H1 (cell line): ENCODE measurements at regions not wholly inside any gene's neighbourhood (a gene's known extent, or its start where the extent isn't known, plus 50 kb on each side); places are given as distances from the start of the nearest gene placed in this dataset.

Experiments used
- CTCF ChIA-PET: fragments of 300-600 bp; sonication (Branson Sonifier 250); formaldehyde crosslinking; loops from one replicate; lab custom pipeline; 2021; ENCODE audit not compliant: partially characterized antibody; lab: Charles Lee
- POLR2A ChIA-PET: fragments of 300-600 bp; sonication (Branson Sonifier 250); formaldehyde crosslinking; loops from one replicate; lab custom pipeline; 2021; ENCODE audit warnings: inconsistent platforms; ENCODE audit not compliant: partially characterized antibody; lab: Charles Lee
- DNase-seq, 2 experiments: peaks; one replicate each; pipeline versions ENCODE4 v3.0.0 to v3.0.0-alpha.2; 2010 to 2022; ENCODE audit warnings: low spot score in 2 of 2, low read depth in 1 of 2, mixed read lengths in 1 of 2
- FAIRE-seq: peaks from 2 replicates; lab custom pipeline; 2011; peaks lifted over from hg19 to GRCh38; lab: Jason Lieb, UNC
- H2AFZ ChIP-seq: 2 replicates; pipeline ENCODE4 v1.8.1; 2012; ENCODE audit warnings: low read length, inconsistent platforms
- H2AK5ac ChIP-seq: 2 replicates; pipeline ENCODE4 v1.6.1; 2013; ENCODE audit warnings: low read depth, low read length
- H2BK120ac ChIP-seq: replicated peaks from 2 replicates; pipeline ENCODE3; 2013; ENCODE audit warnings: low read depth, low read length, inconsistent platforms
- H2BK12ac ChIP-seq: 2 replicates; pipeline ENCODE4 v1.6.1; 2013; ENCODE audit warnings: low read depth, low read length
- H2BK15ac ChIP-seq: 2 replicates; pipeline ENCODE4 v1.6.1; 2013; ENCODE audit warnings: low read length
- H2BK20ac ChIP-seq: 2 replicates; pipeline ENCODE4 v1.6.1; 2013; ENCODE audit warnings: low read length
- H2BK5ac ChIP-seq: 2 replicates; pipeline ENCODE4 v1.6.1; 2013; ENCODE audit warnings: low read depth, low read length
- H3K14ac ChIP-seq: 2 replicates; pipeline ENCODE4 v1.6.1; 2013; ENCODE audit warnings: inconsistent platforms; ENCODE audit not compliant: insufficient read length
- H3K18ac ChIP-seq: 2 replicates; pipeline ENCODE4 v1.6.1; 2013; ENCODE audit warnings: low read length; ENCODE audit errors: extremely low read depth
- H3K23ac ChIP-seq: 2 replicates; pipeline ENCODE4 v1.6.1; 2013; ENCODE audit warnings: inconsistent platforms; ENCODE audit not compliant: insufficient read length
- H3K23me2 ChIP-seq: 2 replicates; pipeline ENCODE4 v1.6.1; 2013; ENCODE audit warnings: low read depth, low read length
- H3K27ac ChIP-seq: 2 replicates; pipeline ENCODE4 v1.6.1; 2011; ENCODE audit warnings: low read depth, low read length, inconsistent platforms
- H3K27me3 ChIP-seq, 4 experiments: replicated peaks in 1 of 4; 1 replicate in 1 of 4; 2 replicates in 3 of 4; pipeline versions ENCODE4 v1.6.1 to v1.8.1; 2011 to 2013; ENCODE audit warnings: low read length in 3 of 4, mild to moderate bottlenecking in 3 of 4, inconsistent platforms in 2 of 4, mixed read lengths in 2 of 4, moderate library complexity in 1 of 4; ENCODE audit not compliant: control insufficient read depth in 3 of 4, insufficient read depth in 3 of 4; ENCODE audit errors: extremely low read depth in 1 of 4
- H3K36me3 ChIP-seq, 4 experiments: 2 replicates each; pipeline versions ENCODE4 v1.6.1 to v1.8.1; 2011 to 2013; ENCODE audit warnings: mild to moderate bottlenecking in 4 of 4, low read length in 3 of 4, moderate library complexity in 2 of 4, control low read depth in 1 of 4, inconsistent platforms in 1 of 4; ENCODE audit not compliant: insufficient read depth in 4 of 4, control insufficient read depth in 2 of 4
- H3K4ac ChIP-seq: replicated peaks from 2 replicates; pipeline ENCODE3; 2013; ENCODE audit warnings: low read length, low read depth, mixed read lengths, inconsistent platforms; ENCODE audit not compliant: insufficient read length
- H3K4me1 ChIP-seq, 4 experiments: replicated peaks in 1 of 4; 1 replicate in 1 of 4; 2 replicates in 3 of 4; pipeline versions ENCODE4 v1.6.1 to v1.8.1; 2011 to 2013; ENCODE audit warnings: low read length in 3 of 4, inconsistent platforms in 2 of 4, mixed read lengths in 1 of 4; ENCODE audit not compliant: insufficient read depth in 4 of 4, control insufficient read depth in 3 of 4
- H3K4me2 ChIP-seq, 2 experiments: 2 replicates each; pipeline versions ENCODE4 v1.6.1 to v1.8.1; 2011 to 2013; ENCODE audit warnings: low read depth in 2 of 2, low read length in 2 of 2, control low read depth in 1 of 2, inconsistent platforms in 1 of 2, mild to moderate bottlenecking in 1 of 2; ENCODE audit not compliant: insufficient read depth in 1 of 2
- H3K4me3 ChIP-seq, 4 experiments: fragments of 200-600, 300-600 bp in 1 of 4; sonication (generic), shearing (Covaris generic), sonication (Bioruptor Twin) in 1 of 4; 2 replicates each; pipeline versions ENCODE4 v1.5.1 to v1.8.1; 2011 to 2016; ENCODE audit warnings: low read length in 4 of 4, low read depth in 3 of 4, control low read depth in 2 of 4, inconsistent platforms in 2 of 4, mild to moderate bottlenecking in 2 of 4, mixed read lengths in 1 of 4, moderate library complexity in 1 of 4; ENCODE audit not compliant: insufficient read depth in 2 of 4; ENCODE audit errors: extremely low read depth in 1 of 4
- H3K56ac ChIP-seq: replicated peaks from 2 replicates; pipeline ENCODE3; 2013; ENCODE audit warnings: low read depth, mild to moderate bottlenecking, mixed read lengths, low read length, inconsistent platforms; ENCODE audit not compliant: insufficient read length
- H3K79me1 ChIP-seq: 2 replicates; pipeline ENCODE4 v1.6.1; 2013; ENCODE audit warnings: low read depth, low read length, control low read depth
- H3K79me2 ChIP-seq, 2 experiments: 2 replicates each; pipeline versions ENCODE4 v1.6.1 to v1.8.1; 2012 to 2013; ENCODE audit warnings: low read length in 2 of 2, mild to moderate bottlenecking in 2 of 2, inconsistent platforms in 1 of 2; ENCODE audit not compliant: insufficient read depth in 2 of 2, control insufficient read depth in 1 of 2
- H3K9ac ChIP-seq, 4 experiments: replicated peaks in 1 of 4; 1 replicate in 1 of 4; 2 replicates in 3 of 4; pipeline versions ENCODE4 v1.6.1 to v1.8.1; 2011 to 2013; ENCODE audit warnings: low read depth in 3 of 4, low read length in 3 of 4, control low read depth in 2 of 4, mild to moderate bottlenecking in 2 of 4, moderate library complexity in 2 of 4, inconsistent platforms in 1 of 4; ENCODE audit errors: extremely low read depth in 1 of 4
- H3K9me3 ChIP-seq, 2 experiments: 2 replicates each; pipeline versions ENCODE4 v1.6.1 to v1.8.1; 2012 to 2013; ENCODE audit warnings: mild to moderate bottlenecking in 2 of 2, moderate library complexity in 2 of 2, control low read depth in 1 of 2, inconsistent platforms in 1 of 2, low read depth in 1 of 2, low read length in 1 of 2, mixed read lengths in 1 of 2; ENCODE audit not compliant: insufficient read depth in 2 of 2
- H4K20me1 ChIP-seq, 2 experiments: replicated peaks in 1 of 2; 2 replicates each; pipeline versions ENCODE3 to v1.8.1; 2011 to 2013; ENCODE audit warnings: inconsistent platforms in 2 of 2, low read length in 2 of 2, mild to moderate bottlenecking in 1 of 2; ENCODE audit not compliant: insufficient read depth in 2 of 2, control insufficient read depth in 1 of 2
- H4K5ac ChIP-seq: 2 replicates; pipeline ENCODE4 v1.6.1; 2013; ENCODE audit warnings: low read length, low read depth, mixed read lengths, inconsistent platforms; ENCODE audit not compliant: insufficient read length
- H4K8ac ChIP-seq: 2 replicates; pipeline ENCODE4 v1.8.0; 2013; ENCODE audit warnings: mild to moderate bottlenecking, moderate library complexity, low read length, inconsistent platforms; ENCODE audit not compliant: insufficient read depth; ENCODE audit errors: extremely low read depth
- H4K91ac ChIP-seq: replicated peaks from 2 replicates; pipeline ENCODE3; 2013; ENCODE audit warnings: low read length, mixed read lengths, inconsistent platforms; ENCODE audit not compliant: insufficient read length
- ATF3 ChIP-seq: IDR thresholded peaks from 2 replicates; pipeline ENCODE4 v1.6.1; 2011; ENCODE audit warnings: low read depth, mild to moderate bottlenecking, low read length; ENCODE audit not compliant: insufficient read depth
- EGR1 ChIP-seq: IDR thresholded peaks from 2 replicates; pipeline ENCODE4 v1.6.1; 2011; ENCODE audit warnings: low read depth, low read length, borderline replicate concordance
- EP300 ChIP-seq, 2 experiments: IDR thresholded peaks; 1 replicate in 1 of 2; 2 replicates in 1 of 2; pipeline ENCODE4 v1.6.1; 2011 to 2012; ENCODE audit warnings: low read depth in 2 of 2, low read length in 2 of 2, mild to moderate bottlenecking in 2 of 2, borderline replicate concordance in 1 of 2, inconsistent platforms in 1 of 2, moderate library complexity in 1 of 2
- GTF2F1 ChIP-seq: IDR thresholded peaks from 2 replicates; pipeline ENCODE4 v1.6.1; 2012; ENCODE audit warnings: low read depth, low read length, improper control_type of control experiment, borderline replicate concordance
- JUN ChIP-seq: IDR thresholded peaks from 2 replicates; pipeline ENCODE4 v1.6.1; 2011; ENCODE audit warnings: low read depth, mild to moderate bottlenecking, improper control_type of control experiment, low read length
- KDM1A ChIP-seq: fragments of 200-600, 300-600 bp; sonication (generic); IDR thresholded peaks from 2 replicates; pipeline ENCODE4 v1.7.1; 2016; ENCODE audit warnings: mild to moderate bottlenecking, low read length, borderline replicate concordance
- MAX ChIP-seq: IDR thresholded peaks from 2 replicates; pipeline ENCODE4 v1.6.1; 2012; ENCODE audit warnings: inconsistent platforms
- SP1 ChIP-seq: IDR thresholded peaks from 2 replicates; pipeline ENCODE4 v1.6.1; 2011; ENCODE audit warnings: low read depth, low read length
- SP2 ChIP-seq: IDR thresholded peaks from 2 replicates; pipeline ENCODE4 v1.6.1; 2012; ENCODE audit warnings: mild to moderate bottlenecking, low read length, inconsistent platforms
- SUZ12 ChIP-seq: fragments of 200-600 bp; sonication (generic); IDR thresholded peaks from 2 replicates; pipeline ENCODE4 v1.6.1; 2012; ENCODE audit warnings: mild to moderate bottlenecking, inconsistent platforms, low read length, moderate library complexity, mixed read lengths
- WGBS, 2 experiments: shearing (Covaris generic) in 1 of 2; methylation state at CpG; one replicate each; pipeline versions ENCODE4 v1.1.6 to v1.1.7; 2013 to 2015; ENCODE audit warnings: low lambda C conversion rate in 2 of 2, mixed read lengths in 2 of 2, inconsistent platforms in 1 of 2, low coverage in 1 of 2, missing lambda C conversion rate in 1 of 2; ENCODE audit not compliant: insufficient replicate concordance in 2 of 2, insufficient coverage in 1 of 2, insufficient read length in 1 of 2; ENCODE audit errors: extremely low coverage in 1 of 2, missing lambda C conversion rate in 1 of 2; 5-methylcytosine and 5-hydroxymethylcytosine counted together

DNA sequence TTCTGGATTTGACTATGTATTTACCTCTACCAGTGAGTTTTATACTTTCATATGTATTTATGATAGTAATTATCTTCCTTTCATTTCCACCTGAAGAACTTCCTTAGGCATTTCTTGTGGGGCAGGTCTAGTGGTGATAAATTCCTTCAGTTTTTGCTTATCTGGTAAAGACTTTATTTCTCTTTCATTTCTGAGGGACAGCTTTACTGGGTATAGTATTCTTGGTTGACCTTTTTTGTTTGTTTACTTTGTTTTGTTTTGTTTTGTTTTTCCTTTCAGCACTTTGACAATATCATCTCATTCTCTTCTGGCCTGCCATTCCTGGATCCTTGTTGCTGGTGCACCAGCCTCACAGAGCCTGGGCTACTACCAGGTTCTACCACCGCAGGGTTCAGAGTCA, 53.9 kb upstream of the NFKBIA start:
- Histone ChIP-seq H4K5ac (no peak overlapping the region), H2BK20ac (no peak overlapping the region), H3K4ac (no peak overlapping the region), H3K27me3 (no peaks in the 10 kb centered on the region), H3K56ac (no peak overlapping the region), H2BK15ac (no peak overlapping the region), H3K23ac (no peak overlapping the region), H3K4me3 (no peak overlapping the region), H3K23me2 (no peaks in the 10 kb centered on the region), H3K79me2 (no peaks in the 10 kb centered on the region), H3K4me1 (no peaks in the 10 kb centered on the region), H3K4me2 (no peak overlapping the region), H3K18ac (no peak overlapping the region), H3K27ac (no peak overlapping the region), H2AFZ (no peak overlapping the region), H4K20me1 (no peaks in the 10 kb centered on the region), H4K8ac (no peak overlapping the region), H2BK12ac (no peak overlapping the region), H3K79me1 (no peaks in the 10 kb centered on the region), H3K9ac (no peak overlapping the region), H3K9me3 (peaks cover 3 to 7% of the 10 kb centered on the region in 2 experiments; a peak in 3 of 4 replicates), H4K91ac (no peak overlapping the region), H2BK120ac (no peak overlapping the region), H2BK5ac (no peak overlapping the region), H2AK5ac (no peak overlapping the region), H3K14ac (no peak overlapping the region), H3K36me3 (no peaks in the 10 kb centered on the region)
- CTCF ChIA-PET, result no interaction called here
- 100% methylated on average over 1 of the region's 1 CpG; no CpG with 5 or more reads in 1 of the 2 experiments for WGBS, 2 experiments
- no peak for TF ChIP-seq SP2
- TF ChIP-seq GTF2F1, result no peak
- TF ChIP-seq JUN, result no peak
- no peak for TF ChIP-seq EGR1
- TF ChIP-seq EP300 (IDR thresholded peaks at IDR 0.05; ENCODE audit: borderline replicate concordance in 1 of 2, low read depth in 2 of 2, low read length in 2 of 2), result no peak
- no peak for TF ChIP-seq SUZ12
- no peak for TF ChIP-seq ATF3
- TF ChIP-seq SP1, result no peak
- TF ChIP-seq MAX, result no peak
- TF ChIP-seq KDM1A, result no peak
- no peak for DNase-seq
- no peak for FAIRE-seq
- POLR2A ChIA-PET, result no interaction called here
